Epidermal melanocyte (primary cell): ENCODE measurements at regions not wholly inside any gene's neighbourhood (a gene's known extent, or its start where the extent isn't known, plus 50 kb on each side); places are given as distances from the start of the nearest gene placed in this dataset.

Experiments
- DNase-seq: peaks from one replicate; pipeline ENCODE4 v3.0.0; 2011; ENCODE audit warnings: low spot score; ENCODE audit not compliant: insufficient read length

GRCh38 chr12:77630790-77631445 is 199.8 kb upstream of the NAV3 start:
- DNase-seq, result no peak

GRCh38 chr12:77630344-77630743 is 200.3 kb upstream of the NAV3 start:
- no peak for DNase-seq

- DNase-seq, result no peak
These were observed 201.6 kb upstream of the NAV3 start for GRCh38 chr12:77629141-77629540.

- no peak for DNase-seq
These were observed 205.3 kb upstream of the NAV3 start for GRCh38 chr12:77625441-77625840.

GRCh38 chr12:77619425-77619824 is 211.3 kb upstream of the NAV3 start:
- no peak for DNase-seq

GRCh38 chr12:77617818-77618217 is 212.9 kb upstream of the NAV3 start:
- no peak for DNase-seq

GRCh38 chr12:77615332-77615731 is 215.4 kb upstream of the NAV3 start:
- no peak for DNase-seq

DNA sequence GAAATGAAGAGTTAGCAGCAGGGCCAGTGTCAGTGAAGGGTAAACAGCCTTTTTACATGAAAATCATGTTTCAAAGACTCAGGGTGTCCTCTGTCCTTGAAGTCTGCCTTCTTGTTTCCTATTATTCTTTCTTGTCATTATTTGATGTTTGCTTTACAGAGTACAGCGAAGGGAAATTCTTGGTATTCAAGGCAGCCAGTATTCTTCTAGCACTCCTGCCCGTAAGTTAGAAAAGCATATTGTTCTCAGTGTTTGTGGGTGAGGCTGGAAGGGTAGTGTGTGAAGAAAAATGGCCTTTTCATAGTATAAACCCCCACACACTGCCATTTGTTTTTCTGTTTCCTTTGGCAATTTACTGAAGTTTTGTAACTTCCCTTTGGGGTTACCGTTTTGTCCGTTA is 217.3 kb upstream of the NAV3 start:
- no peak for DNase-seq

DNA sequence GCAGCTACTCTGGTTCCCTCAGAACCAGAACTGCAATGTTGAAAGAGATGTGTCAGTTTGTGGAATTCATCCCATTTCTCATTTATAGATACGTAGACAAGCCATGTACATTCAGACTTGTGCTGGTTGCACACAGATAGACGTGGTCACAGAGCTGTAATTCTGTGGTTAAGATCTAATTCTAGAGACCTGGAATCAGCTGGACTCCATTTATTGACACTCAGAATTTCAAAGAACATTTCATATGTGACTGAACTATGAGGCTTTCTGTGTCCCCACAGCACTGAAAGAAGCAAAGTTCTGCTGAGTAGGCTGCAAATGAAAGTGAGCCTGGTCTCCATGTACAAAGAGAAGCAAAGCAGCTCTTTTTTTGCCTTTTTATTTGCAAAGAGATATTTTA is 220.2 kb upstream of the NAV3 start:
- DNase-seq, result no peak

- DNase-seq, result no peak
These were observed 221.7 kb upstream of the NAV3 start for GRCh38 chr12:77609016-77609415.

- no peak for DNase-seq
These were observed 222.3 kb upstream of the NAV3 start for GRCh38 chr12:77608271-77608824.

- no peak for DNase-seq
These were observed 224.3 kb upstream of the NAV3 start for GRCh38 chr12:77606348-77606747.

DNA sequence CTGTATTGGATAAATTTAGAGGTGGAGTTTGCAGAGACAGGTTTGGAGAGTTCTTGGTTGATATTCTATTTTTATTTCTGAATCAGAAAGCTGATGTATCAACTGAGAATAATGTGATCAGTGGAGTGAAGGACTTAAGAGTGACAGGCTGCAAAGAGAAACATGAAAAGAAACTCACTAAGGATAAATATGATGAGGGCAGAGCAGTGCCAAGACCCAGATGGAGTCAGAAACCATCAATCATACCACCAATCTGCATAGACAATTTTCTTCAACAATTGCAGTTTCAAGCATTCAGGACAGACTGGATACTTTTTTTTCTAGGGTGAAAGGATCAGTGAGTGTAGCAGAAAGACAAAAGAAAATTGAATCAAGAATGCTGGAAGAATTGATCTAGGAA is 226.7 kb upstream of the NAV3 start:
- DNase-seq, result no peak

GRCh38 chr12:77601069-77601468 is 229.6 kb upstream of the NAV3 start:
- no peak for DNase-seq

DNA sequence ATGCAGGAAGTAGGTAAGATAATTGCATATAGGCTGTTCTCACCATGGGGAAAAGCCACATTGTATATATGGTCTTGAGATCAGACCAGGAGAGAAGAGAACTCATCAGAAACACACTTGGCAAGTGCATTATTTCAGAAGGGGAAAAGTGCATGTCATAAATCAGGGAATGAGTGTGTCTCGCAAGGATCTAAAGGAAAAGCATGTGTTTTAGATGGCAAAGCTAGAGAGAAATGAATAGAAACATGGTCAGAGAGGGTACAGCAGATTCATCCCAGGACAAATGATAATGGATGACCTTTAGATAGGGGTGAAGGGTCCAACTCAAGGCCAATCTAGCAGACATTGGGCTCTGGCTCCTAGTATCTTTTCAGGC is 230.2 kb upstream of the NAV3 start:
- no peak for DNase-seq

- no peak for DNase-seq
These were observed 230.8 kb upstream of the NAV3 start for GRCh38 chr12:77599782-77600467.

- no peak for DNase-seq
These were observed 236.3 kb upstream of the NAV3 start for GRCh38 chr12:77594366-77594765.

GRCh38 chr12:77592836-77593235 is 237.9 kb upstream of the NAV3 start:
- no peak for DNase-seq

- no peak for DNase-seq
These were observed 238.5 kb upstream of the NAV3 start for GRCh38 chr12:77591959-77592743.

- no peak for DNase-seq
These were observed 240.4 kb upstream of the NAV3 start for GRCh38 chr12:77590306-77590705.

- DNase-seq, result no peak
These were observed 245.8 kb upstream of the NAV3 start for GRCh38 chr12:77584860-77585259.
